ENCODE measurements at regions not wholly inside any gene's neighbourhood (a gene's known extent, or its start where the extent isn't known, plus 50 kb on each side); places are given as distances from the start of the nearest gene placed in this dataset.

DNA sequence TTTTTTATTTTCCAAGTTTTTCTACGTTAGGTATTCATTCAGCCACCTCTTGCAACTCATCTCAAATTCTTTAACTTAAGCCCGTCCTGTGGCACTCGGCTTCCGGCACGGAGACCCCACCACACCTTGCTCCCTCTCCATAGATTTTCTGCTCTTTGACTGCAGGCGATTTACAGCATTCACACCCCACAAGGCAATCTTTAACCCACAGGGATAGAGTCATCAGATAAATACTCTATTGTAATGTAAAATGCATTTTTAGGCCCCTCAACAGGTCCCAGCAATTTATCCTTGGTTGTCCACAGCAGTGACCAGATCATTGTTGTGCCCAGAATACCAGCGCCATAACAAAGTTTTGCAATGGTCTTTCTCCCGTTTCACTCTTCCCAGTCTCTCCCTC lies 132.3 kb upstream of the EPHA4 start:
- Histone ChIP-seq H3K9me3 (no peaks in the 10 kb centered on the region), H3K4me3 (no peak overlapping the region), H3K4me1 (ENCODE audit: low read depth) (no peaks in the 10 kb centered on the region), H3K36me3 (ENCODE audit: low read depth) (no peaks in the 10 kb centered on the region)
- intact Hi-C loops (cut with DNase I, micrococcal nuclease): no loop called here
- TF ChIP-seq, protein P1, sequence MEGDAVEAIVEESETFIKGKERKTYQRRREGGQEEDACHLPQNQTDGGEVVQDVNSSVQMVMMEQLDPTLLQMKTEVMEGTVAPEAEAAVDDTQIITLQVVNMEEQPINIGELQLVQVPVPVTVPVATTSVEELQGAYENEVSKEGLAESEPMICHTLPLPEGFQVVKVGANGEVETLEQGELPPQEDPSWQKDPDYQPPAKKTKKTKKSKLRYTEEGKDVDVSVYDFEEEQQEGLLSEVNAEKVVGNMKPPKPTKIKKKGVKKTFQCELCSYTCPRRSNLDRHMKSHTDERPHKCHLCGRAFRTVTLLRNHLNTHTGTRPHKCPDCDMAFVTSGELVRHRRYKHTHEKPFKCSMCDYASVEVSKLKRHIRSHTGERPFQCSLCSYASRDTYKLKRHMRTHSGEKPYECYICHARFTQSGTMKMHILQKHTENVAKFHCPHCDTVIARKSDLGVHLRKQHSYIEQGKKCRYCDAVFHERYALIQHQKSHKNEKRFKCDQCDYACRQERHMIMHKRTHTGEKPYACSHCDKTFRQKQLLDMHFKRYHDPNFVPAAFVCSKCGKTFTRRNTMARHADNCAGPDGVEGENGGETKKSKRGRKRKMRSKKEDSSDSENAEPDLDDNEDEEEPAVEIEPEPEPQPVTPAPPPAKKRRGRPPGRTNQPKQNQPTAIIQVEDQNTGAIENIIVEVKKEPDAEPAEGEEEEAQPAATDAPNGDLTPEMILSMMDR (IDR thresholded peaks at IDR 0.05): no peak
- ATAC-seq: no peak
- no peak for DNase-seq

DNA sequence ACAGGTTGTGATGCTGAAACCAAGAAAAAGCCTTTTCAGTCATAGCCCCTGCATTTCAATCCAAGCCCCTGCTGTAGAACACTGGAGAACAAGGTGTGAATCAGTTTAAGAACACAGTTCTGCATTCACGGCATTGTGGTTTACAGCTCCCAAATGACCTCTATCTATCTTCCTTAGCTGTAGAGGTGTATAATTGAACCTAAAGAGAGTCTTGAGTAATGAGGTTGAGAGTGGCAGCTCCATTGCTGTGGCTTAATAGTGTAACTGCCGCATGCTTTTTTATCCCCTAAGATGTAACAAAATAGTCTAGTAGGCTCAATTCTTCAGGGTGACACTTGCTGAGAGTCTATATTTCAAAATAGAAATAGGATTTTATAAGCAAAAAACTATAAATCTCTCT lies 121.3 kb upstream of the EPHA4 start:
- TF ChIP-seq, protein P1 (IDR thresholded peaks at IDR 0.05): no peak
- intact Hi-C loops (cut with DNase I, micrococcal nuclease): no loop called here
- no peaks in the 10 kb centered on the region for H3K9me3 ChIP-seq
- DNase-seq: no peak
- no peak for ATAC-seq
- H3K36me3 ChIP-seq (ENCODE audit: low read depth): no peaks in the 10 kb centered on the region
- H3K4me1 ChIP-seq (ENCODE audit: low read depth): no peaks in the 10 kb centered on the region
- no peak overlapping the region for H3K4me3 ChIP-seq

DNA sequence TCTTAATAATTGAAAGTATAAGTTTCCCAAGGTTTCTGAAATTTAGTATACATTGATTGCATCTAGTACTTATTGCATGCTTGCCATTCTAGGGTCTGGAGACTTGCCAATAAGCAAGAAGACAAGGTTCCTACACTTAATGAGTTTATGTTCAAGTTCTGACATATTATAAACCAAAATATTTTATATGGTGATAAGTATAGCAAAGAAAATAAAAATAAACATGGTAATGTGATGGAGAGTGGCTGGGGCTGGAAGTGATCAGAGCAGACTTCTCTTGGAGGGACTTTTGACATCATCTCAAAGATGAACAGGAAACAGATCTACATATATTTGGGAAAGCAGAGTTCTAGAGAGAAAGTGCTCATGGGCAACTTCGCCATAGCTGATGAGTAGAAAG lies 119.5 kb upstream of the EPHA4 start:
- TF ChIP-seq, protein P1 (IDR thresholded peaks at IDR 0.05): no peak
- DNase-seq: no peak

DNA sequence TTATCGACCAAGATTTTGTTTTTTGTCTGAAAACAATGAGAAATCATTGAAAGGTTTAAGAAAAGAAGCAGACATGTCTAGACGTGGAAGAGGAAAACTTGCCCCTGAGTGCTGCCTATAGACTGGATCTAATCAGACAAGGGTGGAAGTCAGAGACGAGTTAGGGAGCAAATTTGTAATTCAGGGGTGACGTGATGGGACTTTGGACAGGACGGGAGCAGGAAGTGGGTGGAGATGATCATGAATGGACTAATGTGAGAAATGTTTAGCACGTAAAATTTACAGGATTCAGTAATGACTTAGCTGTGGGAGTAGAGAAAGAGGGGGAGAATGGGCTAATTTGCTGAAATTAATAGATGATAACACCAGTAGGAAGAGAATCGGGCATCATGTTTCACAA lies 117.0 kb upstream of the EPHA4 start:
- ATAC-seq (no peak), DNase-seq (no peak)
- intact Hi-C loops (cut with DNase I, micrococcal nuclease): no loop called here
- H3K4me3 ChIP-seq: no peak overlapping the region
- H3K9me3 ChIP-seq: no peaks in the 10 kb centered on the region
- TF ChIP-seq, protein P1 (IDR thresholded peaks at IDR 0.05): no peak
- H3K4me1 ChIP-seq (ENCODE audit: low read depth): no peaks in the 10 kb centered on the region
- no peaks in the 10 kb centered on the region for H3K36me3 ChIP-seq (ENCODE audit: low read depth)

More for the DNA sequence above, 119.5 kb upstream of the EPHA4 start:
- no peak for ATAC-seq
- no peaks in the 10 kb centered on the region for H3K4me1 ChIP-seq (ENCODE audit: low read depth)
- no peaks in the 10 kb centered on the region for H3K9me3 ChIP-seq
- H3K4me3 ChIP-seq: no peak overlapping the region
- H3K36me3 ChIP-seq (ENCODE audit: low read depth): no peaks in the 10 kb centered on the region
- intact Hi-C loops (cut with DNase I, micrococcal nuclease): no loop called here

DNA sequence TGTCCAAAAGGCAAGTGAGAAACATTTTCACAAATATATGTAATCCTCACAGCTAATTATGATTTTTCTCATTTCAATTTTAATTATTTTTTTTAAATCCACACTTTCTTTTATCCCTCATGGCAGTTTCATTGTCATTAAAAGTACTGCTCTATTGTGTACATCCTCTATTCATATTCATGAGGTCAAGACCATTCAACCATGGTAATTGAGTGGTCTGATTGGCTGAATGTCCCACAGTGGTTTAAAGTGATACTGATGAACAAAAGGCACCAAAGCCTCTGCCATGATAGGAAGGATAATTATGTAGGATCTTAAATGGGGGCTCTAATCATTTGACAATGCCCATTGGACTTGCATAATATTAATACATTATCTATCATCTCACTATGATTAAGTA lies 108.4 kb upstream of the EPHA4 start:
- ATAC-seq: no peak
- intact Hi-C loops (cut with DNase I, micrococcal nuclease): no loop called here
- Histone ChIP-seq H3K4me3 (no peak overlapping the region), H3K36me3 (ENCODE audit: low read depth) (no peaks in the 10 kb centered on the region), H3K4me1 (ENCODE audit: low read depth) (no peaks in the 10 kb centered on the region), H3K9me3 (no peaks in the 10 kb centered on the region)
- no peak for DNase-seq
- TF ChIP-seq, protein P1 (IDR thresholded peaks at IDR 0.05): no peak

DNA sequence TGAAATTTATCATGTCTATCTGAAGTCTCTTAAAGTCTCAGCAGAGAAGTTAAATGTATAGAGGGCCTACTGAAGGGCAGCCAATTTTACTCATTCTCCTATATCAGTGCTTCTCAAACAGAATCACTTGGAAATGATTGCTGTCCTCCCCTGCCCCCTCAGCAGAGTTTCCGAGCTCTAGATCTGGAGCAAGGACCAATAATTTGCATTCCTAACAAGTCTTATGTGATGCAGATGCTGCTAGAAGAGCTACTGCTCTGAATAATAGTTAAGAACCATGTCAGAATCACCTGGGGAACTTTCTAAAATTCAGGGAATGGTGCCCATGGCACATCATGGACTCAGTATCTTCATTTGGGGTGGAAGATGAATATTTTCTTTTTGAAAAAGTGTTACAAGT lies 105.6 kb upstream of the EPHA4 start:
- no peak overlapping the region for H3K4me3 ChIP-seq
- DNase-seq: no peak
- no peaks in the 10 kb centered on the region for H3K36me3 ChIP-seq (ENCODE audit: low read depth)
- intact Hi-C loops (cut with DNase I, micrococcal nuclease): no loop called here
- no peak for ATAC-seq
- H3K9me3 ChIP-seq: no peaks in the 10 kb centered on the region
- no peaks in the 10 kb centered on the region for H3K4me1 ChIP-seq (ENCODE audit: low read depth)
- TF ChIP-seq, protein P1 (IDR thresholded peaks at IDR 0.05): no peak

All from mucosa of descending colon (tissue), 3 donors.